ENCODE measurements at regions not wholly inside any gene's neighbourhood (a gene's known extent, or its start where the extent isn't known, plus 50 kb on each side); places are given as distances from the start of the nearest gene placed in this dataset.

- DNase-seq = no peak
Measured at GRCh38 chr4:13248621-13249298, 235.4 kb downstream of the RAB28 start.

DNA sequence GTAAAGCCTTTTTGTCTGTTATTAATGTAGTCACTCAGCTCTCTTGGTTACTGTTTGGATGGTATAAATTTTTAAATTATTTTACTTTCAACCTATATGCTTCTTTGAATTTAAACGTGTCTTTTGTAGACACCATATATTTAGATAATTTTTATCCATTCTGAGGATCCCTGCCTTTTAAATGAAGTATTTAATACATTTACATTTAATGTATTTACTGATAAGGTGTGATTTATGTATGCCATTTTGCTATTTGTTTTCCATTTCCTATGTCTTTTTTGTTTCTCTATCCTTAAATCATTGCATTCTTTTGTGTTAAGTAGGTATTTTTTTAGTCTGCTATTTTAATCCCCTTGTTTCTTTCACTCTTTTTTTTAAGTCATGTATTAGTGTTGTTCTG, 238.0 kb downstream of the RAB28 start:
- DNase-seq = no peak

GRCh38 chr4:13244444-13244843, 239.7 kb downstream of the RAB28 start:
- DNase-seq = no peak

GRCh38 chr4:13243152-13243551, 241.0 kb downstream of the RAB28 start:
- DNase-seq = no peak

DNA sequence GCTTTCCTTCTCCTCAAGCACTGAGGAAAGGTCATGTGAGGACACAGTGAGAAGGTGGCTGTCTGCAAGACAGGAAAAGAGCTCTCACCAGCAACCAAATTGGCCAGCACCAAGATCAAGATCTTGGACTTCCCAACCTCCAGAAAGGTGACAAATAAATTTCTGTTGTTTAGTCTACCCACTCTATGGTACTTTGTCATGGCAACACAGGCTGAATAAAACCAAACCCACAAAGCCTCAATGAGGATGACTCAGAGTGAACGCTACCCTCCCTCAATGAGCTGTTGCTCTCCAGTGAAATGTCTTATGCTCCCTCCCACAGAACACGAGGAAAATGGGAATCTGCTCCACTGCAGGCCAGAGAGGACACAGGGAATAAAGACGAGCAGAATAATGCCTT, 244.1 kb downstream of the RAB28 start:
- DNase-seq = no peak

- DNase-seq = no peak
Measured at GRCh38 chr4:13238936-13239335, 245.2 kb downstream of the RAB28 start.

DNA sequence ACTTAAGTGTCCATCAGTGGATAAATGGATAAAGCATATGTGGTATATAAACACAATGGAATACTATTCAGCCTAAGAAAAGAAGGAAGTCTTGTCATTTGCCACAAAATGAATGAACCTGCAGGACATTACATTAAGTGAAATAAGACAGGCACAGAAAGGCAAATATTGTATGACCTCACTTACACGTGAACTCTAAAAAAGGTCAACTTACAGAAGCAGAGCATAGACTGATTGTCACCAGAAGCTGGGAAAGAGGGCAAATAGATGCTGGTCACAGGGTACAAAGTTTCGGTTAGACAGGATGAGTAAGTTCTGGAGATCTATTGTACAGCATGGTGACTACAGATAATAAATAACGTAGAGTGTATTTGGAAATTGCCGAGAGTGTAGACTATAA, 247.7 kb downstream of the RAB28 start:
- DNase-seq = no peak

DNA sequence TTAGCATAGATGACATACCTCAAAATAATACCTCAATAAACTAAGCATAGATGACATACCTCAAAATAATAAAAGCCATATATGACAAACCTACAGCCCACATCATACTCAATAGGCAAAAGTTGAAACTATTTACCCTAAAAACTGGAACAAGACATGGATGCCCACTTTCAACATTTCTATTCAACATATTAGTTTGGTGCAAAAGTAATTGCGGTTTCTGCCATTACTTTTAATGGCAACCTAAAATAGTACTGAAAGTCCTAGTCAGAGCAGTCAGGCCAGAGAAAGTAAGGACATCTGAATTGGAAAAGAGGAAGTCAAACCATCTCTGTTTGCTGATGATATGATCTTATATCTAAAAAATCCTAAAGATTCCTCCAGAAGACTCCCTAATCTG, 250.4 kb downstream of the RAB28 start:
- DNase-seq = no peak

GRCh38 chr4:13219971-13220370, 264.2 kb downstream of the RAB28 start:
- no peak for DNase-seq

- no peak for DNase-seq
Measured at GRCh38 chr4:13218326-13218958, 265.7 kb downstream of the RAB28 start.

DNA sequence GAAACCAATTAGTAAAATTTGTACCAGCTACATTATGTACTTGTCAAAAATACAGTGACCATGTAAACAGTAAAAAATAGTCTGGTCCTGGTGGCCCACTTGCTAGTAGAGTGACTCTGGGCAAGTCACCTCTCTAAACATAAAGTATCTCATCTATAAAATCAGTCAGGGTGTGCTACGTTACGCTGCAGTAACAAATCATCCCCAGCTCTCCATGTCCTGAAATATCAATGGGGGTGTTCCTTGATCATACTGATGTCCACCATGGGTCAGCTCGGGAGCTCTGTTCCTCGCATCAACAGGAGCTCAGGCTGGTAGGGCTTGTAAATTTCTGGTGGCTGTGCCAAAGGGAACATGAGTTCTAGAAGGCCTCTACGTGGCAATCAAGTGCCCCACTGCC, 268.6 kb downstream of the RAB28 start:
- DNase-seq = no peak

DNA sequence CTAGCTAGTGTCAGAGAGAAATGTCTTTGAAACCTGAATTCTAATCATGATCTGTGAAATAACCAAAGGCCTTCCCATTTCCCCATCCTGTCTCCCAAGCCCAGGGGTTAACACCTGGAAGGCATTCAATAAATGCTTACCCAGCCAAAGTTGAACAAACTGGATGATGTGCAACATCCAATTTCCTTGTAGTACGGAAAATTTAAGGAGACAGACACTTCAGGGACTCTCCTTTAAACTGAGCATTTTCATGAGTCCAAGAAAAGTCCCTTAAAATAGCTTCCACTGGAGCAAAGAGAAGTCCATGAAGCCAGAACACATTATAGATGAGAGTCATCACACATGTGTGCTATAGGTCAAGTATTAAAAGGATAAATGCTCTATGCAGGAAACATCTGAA, 271.2 kb downstream of the RAB28 start:
- DNase-seq = no peak

DNA sequence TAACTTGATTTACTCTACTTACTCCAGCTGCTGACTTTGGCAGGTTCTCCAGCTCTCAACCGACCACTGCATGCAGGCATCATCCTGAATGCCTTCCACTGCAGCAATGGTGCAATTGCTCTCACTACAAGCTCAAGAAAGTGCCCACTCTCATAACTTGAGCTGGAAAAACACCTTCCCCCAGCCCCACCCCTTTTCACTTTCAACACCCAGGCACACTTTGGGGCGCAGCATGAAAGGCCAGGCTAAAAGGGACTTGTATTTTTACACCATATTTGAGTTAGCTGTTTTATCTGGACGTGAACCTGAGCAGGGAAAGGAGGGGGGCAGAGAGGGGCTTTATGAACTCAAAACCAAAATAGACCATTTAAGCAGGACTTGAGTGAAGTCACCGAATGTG, 274.5 kb downstream of the RAB28 start:
- DNase-seq = no peak

DNA sequence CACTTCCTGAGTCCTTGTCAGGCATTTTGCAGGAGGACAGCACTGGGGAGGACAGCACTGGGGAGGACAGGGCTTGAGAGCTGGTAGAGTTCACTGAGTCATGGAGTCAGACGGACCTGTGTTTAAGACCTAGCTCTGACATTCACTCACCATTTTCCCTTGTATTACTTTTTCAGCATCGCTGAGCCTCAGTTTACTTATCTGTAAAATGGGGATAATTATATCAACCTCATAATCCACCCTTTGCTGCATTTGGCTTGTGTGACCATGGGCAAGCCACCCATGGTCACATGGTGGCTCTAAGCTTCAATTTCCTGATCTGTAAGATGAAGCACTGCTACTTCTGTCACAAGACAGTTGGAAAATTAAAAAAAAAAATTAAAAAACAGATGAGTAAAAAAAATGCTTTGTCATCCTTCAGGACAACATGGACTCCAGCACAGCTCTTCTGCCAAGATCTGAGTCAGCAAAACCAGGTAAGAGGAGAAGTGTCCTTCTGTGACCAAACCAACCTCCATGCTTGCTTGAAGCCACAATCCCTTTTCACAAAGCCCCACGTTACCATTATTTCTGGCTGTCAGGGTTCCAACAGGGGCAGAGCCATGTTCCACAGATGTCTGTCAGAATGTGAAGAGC, 275.5 kb downstream of the RAB28 start:
- no peak for DNase-seq

DNA sequence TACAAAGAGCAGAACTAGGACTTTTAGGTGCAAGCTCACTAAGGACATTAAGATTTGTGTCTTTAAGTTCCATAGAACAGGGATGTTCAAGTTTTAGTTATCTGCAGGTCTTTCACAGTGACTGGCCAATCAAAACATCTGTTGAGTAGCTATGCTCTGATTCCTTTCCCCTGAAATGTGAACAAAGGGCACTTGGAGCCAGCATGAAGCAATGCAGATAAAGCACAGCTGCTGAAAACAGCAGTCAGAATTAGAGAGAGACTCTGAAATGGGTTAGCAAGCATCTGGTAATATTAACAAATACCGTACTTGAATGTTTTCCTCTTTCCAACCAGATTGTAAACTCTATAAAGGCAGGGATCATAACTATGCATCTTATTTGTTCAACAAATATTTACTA, 276.9 kb downstream of the RAB28 start:
- DNase-seq = no peak

DNA sequence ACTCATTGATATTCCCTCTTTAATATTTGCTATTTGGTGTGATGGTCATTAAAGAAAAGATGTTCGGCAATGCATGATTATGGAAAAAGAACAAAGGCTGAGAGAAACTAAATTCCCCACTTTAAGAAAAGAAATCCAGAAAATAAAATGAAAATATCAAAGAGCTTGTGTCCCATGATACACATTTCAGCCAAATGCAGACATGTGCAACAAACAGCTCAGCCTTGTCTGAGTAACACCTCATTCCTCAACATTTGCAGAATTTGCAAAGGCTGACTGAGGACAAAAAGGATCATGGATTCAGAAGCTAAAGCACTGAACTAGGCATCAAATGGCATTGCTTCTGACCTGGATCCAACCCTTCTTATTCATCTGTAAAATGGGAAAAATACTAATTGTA, 281.0 kb downstream of the RAB28 start:
- no peak for DNase-seq

DNA sequence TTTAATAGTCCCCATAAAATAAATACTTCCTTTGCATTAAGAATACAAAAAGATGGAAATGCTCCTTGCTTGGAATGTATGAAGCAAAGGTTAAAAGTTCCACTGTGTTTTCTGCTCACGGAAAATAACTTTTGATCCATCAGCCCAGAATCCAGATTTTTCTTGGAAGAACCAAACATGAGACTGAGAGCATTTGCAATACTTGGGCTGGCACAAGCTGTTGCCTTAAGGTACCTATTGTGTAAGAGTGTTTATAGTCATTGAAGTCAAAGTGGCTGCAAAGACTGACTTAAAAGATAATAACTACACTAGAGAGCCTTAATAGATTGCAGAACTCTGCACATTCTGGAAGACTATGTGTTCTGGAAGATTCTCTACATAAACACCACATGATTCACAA, 281.4 kb downstream of the RAB28 start:
- no peak for DNase-seq

DNA sequence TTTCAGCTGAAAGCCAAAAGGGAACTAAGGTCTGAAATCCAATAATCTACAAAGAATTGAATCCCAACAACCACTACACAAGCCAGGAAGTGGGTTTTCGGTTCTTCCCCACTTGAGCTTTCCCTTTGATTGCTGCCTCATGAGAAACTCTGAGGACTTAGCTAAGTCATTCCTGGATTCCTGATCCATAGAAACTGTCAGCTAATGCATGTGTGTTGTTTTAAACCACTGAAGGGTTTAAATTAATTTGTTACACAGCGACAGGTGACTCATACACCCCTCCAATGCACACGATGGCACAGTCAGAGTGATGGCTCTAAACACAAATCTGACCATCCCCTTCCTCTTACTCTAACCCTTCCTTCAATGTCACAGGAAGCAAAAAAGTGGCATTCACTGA, 282.9 kb downstream of the RAB28 start:
- no peak for DNase-seq

DNA sequence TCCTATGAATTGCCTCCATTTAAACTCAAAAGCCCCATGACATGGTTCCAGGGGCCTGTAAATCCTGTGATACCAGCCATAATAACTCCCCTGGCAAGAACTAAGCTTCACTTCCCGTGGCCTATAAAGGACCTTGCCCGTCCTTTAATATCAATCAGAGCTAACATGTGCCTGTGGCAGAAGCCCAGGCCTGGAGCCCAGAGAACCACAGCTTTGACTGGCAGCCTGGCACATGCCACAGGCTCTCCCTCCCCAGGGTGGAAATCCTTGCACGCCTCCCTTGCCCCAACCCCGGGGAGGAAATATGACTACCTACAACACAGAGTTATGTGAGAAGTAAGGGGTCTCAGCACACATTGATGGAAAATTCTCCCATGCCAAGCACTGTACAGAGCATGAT, 287.4 kb downstream of the RAB28 start:
- no peak for DNase-seq

GRCh38 chr4:13193662-13194061, 290.5 kb downstream of the RAB28 start:
- no peak for DNase-seq

- DNase-seq = no peak
Measured at GRCh38 chr4:13190093-13190721, 293.9 kb downstream of the RAB28 start.

GRCh38 chr4:13184199-13184598, 299.9 kb downstream of the RAB28 start:
- DNase-seq = no peak

- no peak for DNase-seq
Measured at GRCh38 chr4:13182133-13182532, 302.0 kb downstream of the RAB28 start.

DNA sequence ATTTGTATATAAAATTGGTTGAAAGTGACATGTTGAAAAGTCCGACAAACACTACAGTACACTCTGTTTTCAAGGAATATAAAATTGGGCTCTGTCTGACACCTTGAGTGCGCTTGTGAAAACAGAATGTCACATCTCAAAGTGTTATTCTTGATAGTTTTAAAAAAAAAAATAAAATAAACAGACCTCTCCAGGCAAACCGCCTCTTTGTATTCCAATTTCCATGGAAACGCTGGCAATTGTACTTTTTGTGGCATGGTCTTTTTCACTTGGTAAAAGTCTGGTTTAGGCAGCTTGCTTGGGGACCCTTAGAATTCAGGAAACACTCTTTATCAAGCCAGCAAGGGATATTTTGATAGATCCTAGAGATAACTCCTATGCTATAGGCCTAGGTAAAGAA, 302.5 kb downstream of the RAB28 start:
- DNase-seq = no peak

All from activated T-cell treated with anti-CD3 and anti-CD28 coated beads, Interleukin-2, amount 50 U/mL, for 1 hour (primary cell).